ENCODE measurements at regions not wholly inside any gene's neighbourhood (a gene's known extent, or its start where the extent isn't known, plus 50 kb on each side); places are given as distances from the start of the nearest gene placed in this dataset.

GRCh38 chrX:69000877-69001276 is 164.4 kb downstream of the PJA1 start:
- H3K9me3 Mint-ChIP-seq, result no peaks in the 10 kb centered on the region
- H3K4me1 Mint-ChIP-seq, result no peaks in the 10 kb centered on the region
- H3K36me3 Mint-ChIP-seq, result no peaks in the 10 kb centered on the region
- H3K27ac Mint-ChIP-seq, result no peak overlapping the region
- no peaks in the 10 kb centered on the region for H3K27me3 Mint-ChIP-seq
- no peak overlapping the region for H3K4me3 Mint-ChIP-seq

DNA sequence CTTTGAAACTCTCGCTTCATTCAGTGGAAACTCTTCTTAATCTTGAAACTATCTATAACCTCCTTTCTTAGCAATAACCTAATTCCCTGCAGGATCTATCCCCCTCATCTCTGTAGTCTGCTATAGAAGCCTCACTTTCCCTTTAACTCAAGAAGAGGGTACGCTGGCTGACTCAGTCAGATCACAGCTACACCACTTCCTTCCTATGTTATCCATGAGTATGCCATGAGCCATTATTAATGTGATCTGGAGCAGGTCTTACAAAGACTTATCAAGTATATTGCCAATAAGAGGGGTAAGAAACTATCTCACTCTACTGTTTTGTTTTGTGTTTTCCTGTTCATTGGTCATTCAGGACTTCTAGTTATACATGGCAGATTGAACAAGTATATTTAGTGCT is 165.3 kb downstream of the PJA1 start:
- H3K4me1 Mint-ChIP-seq, result no peaks in the 10 kb centered on the region
- H3K27me3 Mint-ChIP-seq, result no peaks in the 10 kb centered on the region
- H3K4me3 Mint-ChIP-seq, result no peak overlapping the region
- no peak overlapping the region for H3K27ac Mint-ChIP-seq
- no peaks in the 10 kb centered on the region for H3K36me3 Mint-ChIP-seq
- H3K9me3 Mint-ChIP-seq, result no peaks in the 10 kb centered on the region

DNA sequence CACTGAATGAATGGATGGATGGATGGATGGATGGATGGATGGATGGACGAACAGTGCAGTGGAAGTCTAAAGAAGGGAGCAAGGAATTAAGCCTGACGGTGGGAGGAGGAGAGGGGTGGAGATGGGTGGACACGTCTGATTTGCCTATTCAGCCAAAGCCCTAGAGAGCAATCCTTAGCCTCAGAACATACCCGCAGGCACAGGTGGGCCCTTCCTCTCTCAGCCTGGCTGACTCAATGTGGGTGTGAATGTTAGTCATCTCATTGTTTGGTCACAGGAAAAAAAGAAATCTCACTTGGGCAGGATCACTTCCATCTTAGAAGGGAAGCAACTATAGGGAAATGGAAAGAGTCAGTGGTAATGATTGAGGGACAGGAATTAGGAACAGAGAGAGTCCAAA is 165.9 kb downstream of the PJA1 start:
- H3K4me3 Mint-ChIP-seq, result no peak overlapping the region

GRCh38 chrX:68998716-68999115 is 166.5 kb downstream of the PJA1 start:
- Mint-ChIP-seq H3K4me1 (no peaks in the 10 kb centered on the region), H3K36me3 (no peaks in the 10 kb centered on the region)

More for the DNA sequence above, 165.9 kb downstream of the PJA1 start:
- no peaks in the 10 kb centered on the region for H3K4me1 Mint-ChIP-seq
- no peaks in the 10 kb centered on the region for H3K36me3 Mint-ChIP-seq
- H3K9me3 Mint-ChIP-seq, result no peaks in the 10 kb centered on the region
- H3K27me3 Mint-ChIP-seq, result no peaks in the 10 kb centered on the region
- H3K27ac Mint-ChIP-seq, result no peak overlapping the region

GRCh38 chrX:68997911-68998310 is 167.3 kb downstream of the PJA1 start:
- no peaks in the 10 kb centered on the region for H3K9me3 Mint-ChIP-seq
- H3K4me3 Mint-ChIP-seq, result no peak overlapping the region
- H3K4me1 Mint-ChIP-seq, result no peaks in the 10 kb centered on the region
- no peaks in the 10 kb centered on the region for H3K36me3 Mint-ChIP-seq
- no peak overlapping the region for H3K27ac Mint-ChIP-seq
- no peaks in the 10 kb centered on the region for H3K27me3 Mint-ChIP-seq

More at GRCh38 chrX:68998716-68999115, 166.5 kb downstream of the PJA1 start:
- no peaks in the 10 kb centered on the region for H3K9me3 Mint-ChIP-seq
- no peak overlapping the region for H3K4me3 Mint-ChIP-seq
- H3K27me3 Mint-ChIP-seq, result no peaks in the 10 kb centered on the region
- H3K27ac Mint-ChIP-seq, result no peak overlapping the region

GRCh38 chrX:68997511-68997910 is 167.7 kb downstream of the PJA1 start:
- Mint-ChIP-seq H3K9me3 (no peaks in the 10 kb centered on the region), H3K27ac (no peak overlapping the region), H3K36me3 (no peaks in the 10 kb centered on the region), H3K27me3 (no peaks in the 10 kb centered on the region), H3K4me3 (no peak overlapping the region), H3K4me1 (no peaks in the 10 kb centered on the region)

GRCh38 chrX:68995780-68996551 is 167.1 kb downstream of the EFNB1 start:
- H3K27ac Mint-ChIP-seq, result no peak overlapping the region
- no peak overlapping the region for H3K4me3 Mint-ChIP-seq
- H3K9me3 Mint-ChIP-seq, result no peaks in the 10 kb centered on the region
- H3K36me3 Mint-ChIP-seq, result no peaks in the 10 kb centered on the region
- H3K27me3 Mint-ChIP-seq, result no peaks in the 10 kb centered on the region
- H3K4me1 Mint-ChIP-seq, result no peaks in the 10 kb centered on the region

- Mint-ChIP-seq H3K27ac (no peak overlapping the region), H3K36me3 (no peaks in the 10 kb centered on the region), H3K9me3 (no peaks in the 10 kb centered on the region), H3K27me3 (no peaks in the 10 kb centered on the region), H3K4me1 (no peaks in the 10 kb centered on the region), H3K4me3 (no peak overlapping the region)
Measured at GRCh38 chrX:68995386-68995779, 166.6 kb downstream of the EFNB1 start.

DNA sequence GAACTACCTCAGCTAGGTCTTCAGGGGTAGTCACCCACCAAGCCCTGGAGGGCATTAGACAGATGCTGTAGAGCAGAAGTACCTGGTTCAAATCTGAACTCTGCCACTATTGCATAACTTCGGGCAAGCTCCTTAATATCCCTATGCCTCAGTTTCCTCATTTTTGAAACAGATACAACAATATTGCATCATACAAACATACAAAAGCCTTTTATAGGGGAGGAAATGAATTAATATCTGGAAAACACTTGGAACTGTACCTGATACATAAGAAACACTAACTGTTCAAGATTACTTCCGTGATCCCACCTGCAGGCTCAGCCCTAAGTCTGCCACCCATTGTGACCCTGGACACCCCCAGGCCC is 166.1 kb downstream of the EFNB1 start:
- H3K27ac Mint-ChIP-seq, result no peak overlapping the region
- no peaks in the 10 kb centered on the region for H3K36me3 Mint-ChIP-seq
- no peak overlapping the region for H3K4me3 Mint-ChIP-seq
- H3K9me3 Mint-ChIP-seq, result no peaks in the 10 kb centered on the region
- no peaks in the 10 kb centered on the region for H3K4me1 Mint-ChIP-seq
- H3K27me3 Mint-ChIP-seq, result no peaks in the 10 kb centered on the region

- no peaks in the 10 kb centered on the region for H3K4me1 Mint-ChIP-seq
- H3K27me3 Mint-ChIP-seq, result no peaks in the 10 kb centered on the region
- H3K9me3 Mint-ChIP-seq, result no peaks in the 10 kb centered on the region
- no peaks in the 10 kb centered on the region for H3K36me3 Mint-ChIP-seq
- no peak overlapping the region for H3K4me3 Mint-ChIP-seq
- no peak overlapping the region for H3K27ac Mint-ChIP-seq
Measured at GRCh38 chrX:68994135-68994890, 165.5 kb downstream of the EFNB1 start.

GRCh38 chrX:68992821-68993397 is 164.1 kb downstream of the EFNB1 start:
- Mint-ChIP-seq H3K9me3 (no peaks in the 10 kb centered on the region), H3K36me3 (no peaks in the 10 kb centered on the region), H3K4me3 (no peak overlapping the region), H3K4me1 (no peaks in the 10 kb centered on the region), H3K27ac (no peak overlapping the region), H3K27me3 (no peaks in the 10 kb centered on the region)

DNA sequence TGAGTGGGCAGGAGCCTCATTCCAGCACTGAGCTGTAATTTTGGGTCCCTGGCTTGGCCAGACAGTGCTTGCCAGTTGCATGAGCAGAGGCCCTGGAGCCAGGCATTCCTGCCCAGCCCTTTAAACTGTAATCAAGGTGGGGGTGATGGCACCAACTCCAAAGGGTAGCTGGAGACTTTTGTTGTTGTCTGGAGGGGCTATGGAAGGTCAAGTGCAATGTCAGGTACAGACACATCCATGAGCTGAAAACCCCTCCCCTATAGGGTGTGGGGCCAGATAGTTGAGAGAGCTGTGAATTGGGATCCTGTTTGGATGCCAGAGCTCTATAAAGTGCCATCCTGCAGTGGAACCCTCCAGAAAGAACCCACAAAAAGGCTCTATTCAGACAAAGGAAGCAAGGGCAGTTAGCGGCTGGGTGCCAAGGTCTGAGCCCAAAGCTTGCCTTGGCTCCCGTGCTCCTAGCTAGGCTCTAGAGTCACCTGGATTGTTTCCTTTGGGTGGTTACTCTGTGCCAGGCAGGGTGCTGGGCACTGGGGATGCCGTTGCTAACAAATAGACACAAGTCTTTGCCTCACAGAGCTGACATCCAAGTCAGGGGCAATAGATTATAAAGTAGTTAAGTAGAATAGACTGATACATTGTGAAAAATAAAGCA is 163.0 kb downstream of the EFNB1 start:
- no peaks in the 10 kb centered on the region for H3K36me3 Mint-ChIP-seq
- H3K4me3 Mint-ChIP-seq, result no peak overlapping the region
- no peaks in the 10 kb centered on the region for H3K27me3 Mint-ChIP-seq
- H3K27ac Mint-ChIP-seq, result no peak overlapping the region
- no peaks in the 10 kb centered on the region for H3K4me1 Mint-ChIP-seq
- H3K9me3 Mint-ChIP-seq, result no peaks in the 10 kb centered on the region

- no peaks in the 10 kb centered on the region for H3K36me3 Mint-ChIP-seq
- no peak overlapping the region for H3K4me3 Mint-ChIP-seq
- H3K27me3 Mint-ChIP-seq, result no peaks in the 10 kb centered on the region
- H3K27ac Mint-ChIP-seq, result no peak overlapping the region
- H3K9me3 Mint-ChIP-seq, result no peaks in the 10 kb centered on the region
- H3K4me1 Mint-ChIP-seq, result no peaks in the 10 kb centered on the region
Measured at GRCh38 chrX:68990948-68991347, 162.1 kb downstream of the EFNB1 start.

DNA sequence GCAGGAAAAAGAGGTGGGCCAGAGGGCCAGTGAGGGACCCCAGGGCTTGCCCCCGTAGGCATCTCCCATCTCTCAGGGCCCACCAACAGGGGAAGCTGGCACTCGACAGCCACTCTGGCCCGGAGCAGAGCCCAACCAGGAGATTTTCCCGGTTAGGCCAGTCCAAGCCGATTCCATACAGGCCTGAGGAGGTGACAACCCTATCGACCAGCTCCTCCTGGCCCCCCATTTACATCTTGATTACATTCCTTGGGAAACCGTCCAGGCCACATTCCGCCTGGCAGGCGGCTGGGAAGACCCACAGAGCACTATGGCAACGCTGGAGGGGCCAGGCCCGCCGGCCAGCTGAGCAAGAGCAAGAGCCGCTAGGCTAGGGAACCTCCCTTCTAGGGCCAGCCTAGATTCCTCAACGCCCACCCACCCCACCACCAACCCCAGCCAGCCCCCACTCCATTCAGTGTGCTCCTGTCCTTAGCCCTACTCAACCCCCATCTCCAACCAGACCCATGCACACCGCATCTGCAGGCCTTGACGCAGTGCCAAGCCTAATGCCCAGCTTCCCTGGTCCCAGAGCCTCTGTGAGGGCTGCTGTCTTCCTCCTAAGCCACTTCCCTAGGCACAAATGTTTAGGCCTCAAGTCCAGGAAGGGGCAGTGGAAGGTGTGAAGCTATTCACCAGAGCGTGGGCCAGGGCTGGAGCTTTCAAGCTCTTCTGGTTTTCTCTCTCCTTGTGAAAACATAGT is 161.2 kb downstream of the EFNB1 start:
- H3K27me3 Mint-ChIP-seq, result no peaks in the 10 kb centered on the region
- no peak overlapping the region for H3K4me3 Mint-ChIP-seq
- H3K9me3 Mint-ChIP-seq, result no peaks in the 10 kb centered on the region
- no peak overlapping the region for H3K27ac Mint-ChIP-seq
- H3K4me1 Mint-ChIP-seq, result no peaks in the 10 kb centered on the region
- H3K36me3 Mint-ChIP-seq, result no peaks in the 10 kb centered on the region

- Mint-ChIP-seq H3K27me3 (no peaks in the 10 kb centered on the region), H3K4me3 (no peak overlapping the region), H3K9me3 (no peaks in the 10 kb centered on the region), H3K27ac (no peak overlapping the region), H3K36me3 (no peaks in the 10 kb centered on the region), H3K4me1 (no peaks in the 10 kb centered on the region)
Measured at GRCh38 chrX:68989456-68989855, 160.6 kb downstream of the EFNB1 start.
